ENCODE measurements at regions not wholly inside any gene's neighbourhood (a gene's known extent, or its start where the extent isn't known, plus 50 kb on each side); places are given as distances from the start of the nearest gene placed in this dataset.

- in situ Hi-C loops (cut with MboI; ENCODE audit: low sequenced_read_pairs) = no loop called here
- no peak overlapping the region for H2AFZ ChIP-seq (replicated peaks; ENCODE audit: low read length, poor library complexity)
- CTCF ChIA-PET = interaction anchor here (0.9 kb wide), 1 partner anchor 100 kb away, joined by 3 read pairs; no protein-coding TSS in a partner anchor
Observed at GRCh38 chr6:132179955-132180354, 221.3 kb downstream of the MOXD1 start.

More at GRCh38 chr6:132179955-132180354, 221.3 kb downstream of the MOXD1 start:
- no peak overlapping the region; the same call in 1 of the 2 replicates for H2AK5ac ChIP-seq (ENCODE audit: low read depth, low read length)
- no peak overlapping the region for H3K4me3 ChIP-seq (ENCODE audit: insufficient read depth, low read depth, low read length)
- no peak overlapping the region for H3K18ac ChIP-seq (ENCODE audit: low read depth, low read length)
- H4K20me1 ChIP-seq (ENCODE audit: insufficient read depth, low read length) = no peaks in the 10 kb centered on the region
- WGBS, 2 experiments (ENCODE audit: extremely low coverage in 2 of 2, insufficient read length in 1 of 2) = 50% methylated on average over 2 of the region's 3 CpGs; no CpG with 5 or more reads in 1 of the 2 experiments
- DNase-seq = no peak
- no peak overlapping the region for H4K8ac ChIP-seq (ENCODE audit: low read depth in 2 of 2, low read length in 2 of 2)
- H2BK20ac ChIP-seq (ENCODE audit: low read depth, low read length) = no peak overlapping the region
- no peak overlapping the region for H3K27ac ChIP-seq (ENCODE audit: insufficient read depth, low read length)
- H3K4me2 ChIP-seq (ENCODE audit: low read depth, low read length) = no peak overlapping the region
- no peak overlapping the region for H4K5ac ChIP-seq (ENCODE audit: low read depth, low read length)
- H3K36me3 ChIP-seq (ENCODE audit: control insufficient read depth, insufficient read depth, low read length) = no peaks in the 10 kb centered on the region
- no peak for TF ChIP-seq FOS (IDR thresholded peaks at IDR 0.05; ENCODE audit: low read depth, low read length)
- TF ChIP-seq RCOR1 (IDR thresholded peaks at IDR 0.05; ENCODE audit: insufficient replicate concordance, low read length) = no peak
- TF ChIP-seq CHD1 (IDR thresholded peaks at IDR 0.05; ENCODE audit: low read depth, low read length) = no peak
- no peak for TF ChIP-seq BHLHE40 (IDR thresholded peaks at IDR 0.05; ENCODE audit: low read depth, low read length)
- TF ChIP-seq MAFK (IDR thresholded peaks at IDR 0.05; ENCODE audit: low read depth, low read length) = no peak
- no peak for TF ChIP-seq SMC3 (IDR thresholded peaks at IDR 0.05; ENCODE audit: low read depth, low read length)
- TF ChIP-seq CTCF (conservative IDR thresholded peaks at IDR 0.05; ENCODE audit: low read depth, low read length) = no peak
- TF ChIP-seq RAD21 (IDR thresholded peaks at IDR 0.05; ENCODE audit: low read length) = no peak
- TF ChIP-seq MAZ (IDR thresholded peaks at IDR 0.05; ENCODE audit: borderline replicate concordance, low read depth, low read length) = no peak
- TF ChIP-seq NFE2L2 (IDR thresholded peaks at IDR 0.05; ENCODE audit: low read depth, low read length) = no peak
- no peak for TF ChIP-seq USF2 (IDR thresholded peaks at IDR 0.05; ENCODE audit: low read depth, low read length)
- no peak for TF ChIP-seq POLR2A (IDR thresholded peaks at IDR 0.05; ENCODE audit: low read depth, low read length)
- TF ChIP-seq ELK1 (IDR thresholded peaks at IDR 0.05; ENCODE audit: borderline replicate concordance, low read depth, low read length) = no peak
- no peak for TF ChIP-seq CEBPB (IDR thresholded peaks at IDR 0.05; ENCODE audit: low read depth, low read length)
- ATAC-seq (ENCODE audit: low read depth) = no peak
- POLR2A ChIA-PET (ENCODE audit: unreplicated experiment) = no interaction called here
- no peak overlapping the region for H2BK15ac ChIP-seq (ENCODE audit: low read depth, low read length)
- no peaks in the 10 kb centered on the region for H3K4me1 ChIP-seq (ENCODE audit: control insufficient read depth, insufficient read depth, low read length)
- no peak overlapping the region for H2AK9ac ChIP-seq (replicated peaks; ENCODE audit: low read depth, low read length, poor library complexity)
- no peak overlapping the region for H3K23ac ChIP-seq (ENCODE audit: low read depth, low read length)
- no peak overlapping the region for H4K91ac ChIP-seq (ENCODE audit: insufficient read depth, low read depth, low read length)
- no peak overlapping the region for H2BK120ac ChIP-seq (ENCODE audit: low read depth, low read length)
- no peak overlapping the region for H3K56ac ChIP-seq (ENCODE audit: extremely low read depth, insufficient read depth, low read length)
- BruUV-seq (replicated peaks) = no TSS peak
- H3K9me3 ChIP-seq (ENCODE audit: control insufficient read depth, insufficient read depth, low read length) = peaks cover 5% of the 10 kb centered on the region
- no peak overlapping the region for H2BK5ac ChIP-seq (ENCODE audit: low read depth, low read length, poor library complexity, severe bottlenecking)
- no peak overlapping the region for H3K4ac ChIP-seq (ENCODE audit: low read depth, low read length)
- no peak overlapping the region for H3K14ac ChIP-seq (replicated peaks; ENCODE audit: low read depth, low read length)
- no peaks in the 10 kb centered on the region for H3K9me1 ChIP-seq (ENCODE audit: insufficient read depth, low read length)
- H3K27me3 ChIP-seq (ENCODE audit: control insufficient read depth, insufficient read depth, low read length) = no peaks in the 10 kb centered on the region
- dilution Hi-C loops (cut with HindIII; ENCODE audit: low sequenced_read_pairs, unreplicated experiment) (no loop called here), intact Hi-C loops (cut with micrococcal nuclease) (no loop called here)
- H3K79me1 ChIP-seq (ENCODE audit: low read depth in 1 of 2, low read length in 2 of 2) = no peaks in the 10 kb centered on the region
- no peak overlapping the region for H3K9ac ChIP-seq (ENCODE audit: low read depth, low read length)

Data from IMR-90 (cell line).